ENCODE measurements at regions not wholly inside any gene's neighbourhood (a gene's known extent, or its start where the extent isn't known, plus 50 kb on each side); places are given as distances from the start of the nearest gene placed in this dataset.

GRCh38 chr1:189405419-189405818, 1072.2 kb downstream of the BRINP3 start:
- no peaks in the 10 kb centered on the region for H3K27me3 ChIP-seq (ENCODE audit: control insufficient read depth, insufficient read depth, low read length, poor library complexity, severe bottlenecking)
- H3K9me3 ChIP-seq (ENCODE audit: control insufficient read depth, low read length) = no peaks in the 10 kb centered on the region
- WGBS, 2 experiments = 54 to 59% methylated on average over 1 of the region's 1 CpG

GRCh38 chr1:189409774-189410173, 1067.9 kb downstream of the BRINP3 start:
- H3K27ac ChIP-seq (ENCODE audit: insufficient read depth, low read depth, low read length, poor library complexity, severe bottlenecking) = no peak overlapping the region
- H3K4me1 ChIP-seq (ENCODE audit: control insufficient read depth, insufficient read depth, low read length) = no peaks in the 10 kb centered on the region
- 90% methylated on average over 2 to 3 of the region's 3 CpGs for WGBS, 2 experiments
- H3K36me3 ChIP-seq (ENCODE audit: control insufficient read depth, insufficient read depth, low read length) = no peaks in the 10 kb centered on the region
- no peak overlapping the region for H3K4me3 ChIP-seq (ENCODE audit: insufficient read depth, low read depth, low read length)
- H3K27me3 ChIP-seq (ENCODE audit: control insufficient read depth, insufficient read depth, low read length, poor library complexity, severe bottlenecking) = no peaks in the 10 kb centered on the region
- H3K9me3 ChIP-seq (ENCODE audit: control insufficient read depth, low read length) = no peaks in the 10 kb centered on the region

More at GRCh38 chr1:189405419-189405818, 1072.2 kb downstream of the BRINP3 start:
- no peak overlapping the region for H3K4me3 ChIP-seq (ENCODE audit: insufficient read depth, low read depth, low read length)
- H3K27ac ChIP-seq (ENCODE audit: insufficient read depth, low read depth, low read length, poor library complexity, severe bottlenecking) = no peak overlapping the region
- no peaks in the 10 kb centered on the region for H3K4me1 ChIP-seq (ENCODE audit: control insufficient read depth, insufficient read depth, low read length)
- no peaks in the 10 kb centered on the region for H3K36me3 ChIP-seq (ENCODE audit: control insufficient read depth, insufficient read depth, low read length)

- Histone ChIP-seq H3K9me3 (ENCODE audit: control insufficient read depth, low read length) (no peaks in the 10 kb centered on the region), H3K36me3 (ENCODE audit: control insufficient read depth, insufficient read depth, low read length) (no peaks in the 10 kb centered on the region), H3K4me1 (ENCODE audit: control insufficient read depth, insufficient read depth, low read length) (no peaks in the 10 kb centered on the region), H3K4me3 (ENCODE audit: insufficient read depth, low read depth, low read length) (no peak overlapping the region), H3K27ac (ENCODE audit: insufficient read depth, low read depth, low read length, poor library complexity, severe bottlenecking) (no peak overlapping the region), H3K27me3 (ENCODE audit: control insufficient read depth, insufficient read depth, low read length, poor library complexity, severe bottlenecking) (no peaks in the 10 kb centered on the region)
- WGBS, 2 experiments = 87 to 92% methylated on average over 2 of the region's 2 CpGs
Measured at GRCh38 chr1:189424746-189425331, 1052.8 kb downstream of the BRINP3 start.

GRCh38 chr1:189429610-189430009, 1048.1 kb downstream of the BRINP3 start:
- H3K27me3 ChIP-seq (ENCODE audit: control insufficient read depth, insufficient read depth, low read length, poor library complexity, severe bottlenecking) = no peaks in the 10 kb centered on the region
- no peaks in the 10 kb centered on the region for H3K36me3 ChIP-seq (ENCODE audit: control insufficient read depth, insufficient read depth, low read length)
- no peak overlapping the region for H3K27ac ChIP-seq (ENCODE audit: insufficient read depth, low read depth, low read length, poor library complexity, severe bottlenecking)
- H3K9me3 ChIP-seq (ENCODE audit: control insufficient read depth, low read length) = no peaks in the 10 kb centered on the region
- WGBS, 2 experiments = 68 to 72% methylated on average over 4 of the region's 4 CpGs
- H3K4me1 ChIP-seq (ENCODE audit: control insufficient read depth, insufficient read depth, low read length) = no peaks in the 10 kb centered on the region
- H3K4me3 ChIP-seq (ENCODE audit: insufficient read depth, low read depth, low read length) = no peak overlapping the region

DNA sequence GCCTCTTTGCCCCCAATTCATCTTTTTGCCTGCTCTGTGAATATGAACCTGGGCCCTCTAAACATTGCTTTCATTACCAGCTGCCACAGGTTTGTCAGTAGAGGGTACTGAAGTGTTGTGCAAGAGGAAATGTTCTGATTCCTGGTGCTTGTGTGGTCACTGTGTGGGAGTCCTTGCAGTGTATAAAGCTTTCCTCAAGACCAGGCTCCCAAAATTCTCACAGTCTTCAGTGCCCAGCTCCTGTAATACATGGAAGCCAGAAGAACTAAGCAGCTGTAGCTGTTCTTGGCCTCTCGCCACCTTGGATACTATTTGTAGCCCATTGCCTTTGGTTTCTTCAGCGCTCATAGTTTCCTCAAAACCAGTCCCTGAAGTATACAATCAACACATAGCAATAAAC, 1046.2 kb downstream of the BRINP3 start:
- WGBS, 2 experiments = 91 to 93% methylated on average over 2 of the region's 2 CpGs
- H3K9me3 ChIP-seq (ENCODE audit: control insufficient read depth, low read length) = no peaks in the 10 kb centered on the region
- no peak overlapping the region for H3K4me3 ChIP-seq (ENCODE audit: insufficient read depth, low read depth, low read length)
- no peaks in the 10 kb centered on the region for H3K4me1 ChIP-seq (ENCODE audit: control insufficient read depth, insufficient read depth, low read length)
- H3K36me3 ChIP-seq (ENCODE audit: control insufficient read depth, insufficient read depth, low read length) = no peaks in the 10 kb centered on the region
- no peak overlapping the region for H3K27ac ChIP-seq (ENCODE audit: insufficient read depth, low read depth, low read length, poor library complexity, severe bottlenecking)
- no peaks in the 10 kb centered on the region for H3K27me3 ChIP-seq (ENCODE audit: control insufficient read depth, insufficient read depth, low read length, poor library complexity, severe bottlenecking)

DNA sequence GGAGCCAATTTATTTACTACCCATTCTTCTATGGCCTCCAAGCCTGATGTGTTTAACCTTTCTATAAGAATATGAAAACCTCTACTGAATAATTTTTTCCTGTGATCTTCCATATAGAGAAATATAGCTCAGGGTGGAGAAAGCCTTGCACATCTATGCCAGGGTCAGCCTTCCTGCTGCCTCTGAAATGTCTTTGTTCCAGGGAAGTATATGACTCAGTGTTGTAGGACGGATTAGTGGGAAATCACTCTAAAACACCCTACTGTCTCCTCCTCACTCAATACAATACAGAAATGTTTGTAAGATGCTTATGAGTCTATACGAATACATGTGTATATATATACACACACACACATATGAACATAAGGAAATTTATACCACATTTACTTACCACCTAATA, 1044.9 kb downstream of the BRINP3 start:
- Histone ChIP-seq H3K9me3 (ENCODE audit: control insufficient read depth, low read length) (no peaks in the 10 kb centered on the region), H3K4me3 (ENCODE audit: insufficient read depth, low read depth, low read length) (no peak overlapping the region), H3K36me3 (ENCODE audit: control insufficient read depth, insufficient read depth, low read length) (no peaks in the 10 kb centered on the region), H3K27ac (ENCODE audit: insufficient read depth, low read depth, low read length, poor library complexity, severe bottlenecking) (no peak overlapping the region), H3K4me1 (ENCODE audit: control insufficient read depth, insufficient read depth, low read length) (no peaks in the 10 kb centered on the region), H3K27me3 (ENCODE audit: control insufficient read depth, insufficient read depth, low read length, poor library complexity, severe bottlenecking) (no peaks in the 10 kb centered on the region)
- 100% methylated on average over 1 of the region's 2 CpGs; no CpG with 5 or more reads in 1 of the 2 experiments for WGBS, 2 experiments

DNA sequence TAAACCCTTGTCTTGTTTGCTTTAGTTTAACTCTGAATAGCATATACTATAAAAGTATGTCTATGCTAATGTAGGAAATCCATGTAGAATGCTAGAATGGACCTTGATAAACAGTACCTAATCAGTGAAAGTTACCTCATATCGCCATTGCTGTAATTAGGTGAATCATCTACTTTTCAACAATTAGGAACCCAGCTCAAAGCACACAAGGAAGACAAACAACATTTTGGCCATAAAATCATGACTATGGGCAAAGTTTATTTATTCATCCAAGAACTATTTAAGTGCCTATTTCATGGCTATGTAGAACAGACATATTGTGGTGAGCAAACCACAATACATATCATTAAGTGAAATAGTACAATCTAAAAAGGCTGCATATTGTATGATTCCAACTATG, 1043.2 kb downstream of the BRINP3 start:
- Histone ChIP-seq H3K27ac (ENCODE audit: insufficient read depth, low read depth, low read length, poor library complexity, severe bottlenecking) (no peak overlapping the region), H3K4me3 (ENCODE audit: insufficient read depth, low read depth, low read length) (no peak overlapping the region)
- WGBS, 2 experiments = 100% methylated on average over 1 of the region's 1 CpG

DNA sequence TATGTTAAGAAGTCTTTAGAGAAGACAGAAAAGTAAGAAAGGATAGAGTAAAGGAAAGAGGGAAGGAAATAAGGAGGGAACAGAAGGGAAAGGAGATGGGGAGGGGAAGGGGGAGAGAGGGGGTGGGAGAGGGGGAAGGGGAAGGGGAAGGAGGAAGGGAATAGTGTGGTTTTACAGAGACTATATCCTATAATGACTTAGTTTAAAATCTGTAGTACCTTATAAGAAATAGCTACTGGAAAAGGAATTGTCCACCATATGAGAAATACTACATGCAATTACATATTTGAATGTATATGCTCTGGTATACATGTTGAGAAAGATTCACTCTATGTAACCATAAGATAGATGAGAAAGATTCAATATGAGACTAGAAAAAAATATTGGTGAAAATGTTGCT, 1042.3 kb downstream of the BRINP3 start:
- Histone ChIP-seq H3K9me3 (ENCODE audit: control insufficient read depth, low read length) (no peaks in the 10 kb centered on the region), H3K36me3 (ENCODE audit: control insufficient read depth, insufficient read depth, low read length) (no peaks in the 10 kb centered on the region), H3K27ac (ENCODE audit: insufficient read depth, low read depth, low read length, poor library complexity, severe bottlenecking) (no peak overlapping the region), H3K4me1 (ENCODE audit: control insufficient read depth, insufficient read depth, low read length) (no peaks in the 10 kb centered on the region), H3K4me3 (ENCODE audit: insufficient read depth, low read depth, low read length) (no peak overlapping the region), H3K27me3 (ENCODE audit: control insufficient read depth, insufficient read depth, low read length, poor library complexity, severe bottlenecking) (no peaks in the 10 kb centered on the region)

More for the DNA sequence above, 1043.2 kb downstream of the BRINP3 start:
- H3K36me3 ChIP-seq (ENCODE audit: control insufficient read depth, insufficient read depth, low read length) = no peaks in the 10 kb centered on the region
- H3K27me3 ChIP-seq (ENCODE audit: control insufficient read depth, insufficient read depth, low read length, poor library complexity, severe bottlenecking) = no peaks in the 10 kb centered on the region
- no peaks in the 10 kb centered on the region for H3K9me3 ChIP-seq (ENCODE audit: control insufficient read depth, low read length)
- H3K4me1 ChIP-seq (ENCODE audit: control insufficient read depth, insufficient read depth, low read length) = no peaks in the 10 kb centered on the region

DNA sequence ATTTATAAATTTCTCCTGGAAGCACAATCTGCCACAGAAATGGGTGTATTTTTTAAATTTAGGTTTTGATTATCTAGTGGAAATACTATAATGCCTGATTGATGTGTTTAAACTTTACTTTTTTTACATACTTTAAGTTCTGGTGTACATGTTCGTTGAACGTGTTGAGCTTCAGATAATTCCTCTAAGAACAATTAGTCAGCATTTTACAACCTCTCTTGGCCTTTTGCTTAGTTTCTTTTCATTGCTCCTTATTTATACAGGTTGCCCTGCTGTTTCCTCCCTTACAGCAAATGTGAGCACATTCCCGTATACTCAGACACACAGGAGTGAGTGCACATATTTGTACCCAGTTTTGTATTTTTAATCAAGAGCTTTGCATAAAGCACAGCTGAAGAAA, 1038.9 kb downstream of the BRINP3 start:
- Histone ChIP-seq H3K4me1 (ENCODE audit: control insufficient read depth, insufficient read depth, low read length) (no peaks in the 10 kb centered on the region), H3K4me3 (ENCODE audit: insufficient read depth, low read depth, low read length) (no peak overlapping the region), H3K9me3 (ENCODE audit: control insufficient read depth, low read length) (no peaks in the 10 kb centered on the region), H3K27me3 (ENCODE audit: control insufficient read depth, insufficient read depth, low read length, poor library complexity, severe bottlenecking) (no peaks in the 10 kb centered on the region), H3K27ac (ENCODE audit: insufficient read depth, low read depth, low read length, poor library complexity, severe bottlenecking) (no peak overlapping the region), H3K36me3 (ENCODE audit: control insufficient read depth, insufficient read depth, low read length) (no peaks in the 10 kb centered on the region)
- WGBS, 2 experiments = 96 to 97% methylated on average over 3 of the region's 3 CpGs

DNA sequence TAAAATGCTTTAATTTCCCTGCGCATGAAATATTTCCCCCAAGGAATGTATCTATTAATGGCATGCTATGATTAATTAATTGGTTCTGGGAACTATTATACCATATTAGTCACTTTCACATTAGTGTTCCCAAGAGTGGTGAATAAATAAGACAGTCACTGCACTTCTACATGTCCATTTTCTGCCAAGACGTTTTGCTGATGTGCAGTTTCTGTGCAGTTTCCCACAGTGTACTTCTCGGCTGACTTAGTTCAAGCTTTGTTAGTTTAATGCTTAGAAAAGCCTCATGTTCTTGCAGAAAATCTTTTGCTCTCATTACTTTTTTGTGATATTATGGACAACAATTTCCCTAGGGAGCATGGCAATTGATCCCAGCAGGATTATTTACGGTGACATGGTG, 1014.5 kb downstream of the BRINP3 start:
- no peaks in the 10 kb centered on the region for H3K36me3 ChIP-seq (ENCODE audit: control insufficient read depth, insufficient read depth, low read length)
- no peaks in the 10 kb centered on the region for H3K9me3 ChIP-seq (ENCODE audit: control insufficient read depth, low read length)
- no peak overlapping the region for H3K27ac ChIP-seq (ENCODE audit: insufficient read depth, low read depth, low read length, poor library complexity, severe bottlenecking)
- H3K4me1 ChIP-seq (ENCODE audit: control insufficient read depth, insufficient read depth, low read length) = no peaks in the 10 kb centered on the region
- no peaks in the 10 kb centered on the region for H3K27me3 ChIP-seq (ENCODE audit: control insufficient read depth, insufficient read depth, low read length, poor library complexity, severe bottlenecking)
- H3K4me3 ChIP-seq (ENCODE audit: insufficient read depth, low read depth, low read length) = no peak overlapping the region
- 82 to 91% methylated on average over 3 of the region's 4 CpGs for WGBS, 2 experiments

DNA sequence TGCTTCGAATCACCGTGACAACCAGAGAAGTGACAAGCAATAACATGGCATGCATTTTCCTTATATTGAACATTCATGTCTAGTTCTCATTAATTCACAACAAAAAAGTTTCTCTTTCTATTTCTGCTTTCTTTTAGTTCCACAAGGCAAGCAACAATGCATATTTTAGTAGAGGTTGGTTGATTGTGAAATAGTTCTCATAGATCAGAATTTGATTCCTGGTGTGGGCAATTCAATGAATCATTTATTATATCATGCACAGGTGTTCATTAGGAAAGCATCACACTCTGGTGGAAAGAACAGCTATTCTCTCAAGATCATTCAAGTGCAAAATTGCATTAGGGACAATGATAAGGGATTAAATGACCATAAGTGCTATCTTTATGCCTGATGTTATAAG, 980.9 kb downstream of the BRINP3 start:
- H3K4me1 ChIP-seq (ENCODE audit: control insufficient read depth, insufficient read depth, low read length) = no peaks in the 10 kb centered on the region
- WGBS, 2 experiments = 91 to 96% methylated on average over 2 of the region's 2 CpGs
- H3K36me3 ChIP-seq (ENCODE audit: control insufficient read depth, insufficient read depth, low read length) = no peaks in the 10 kb centered on the region

More for the DNA sequence above, 980.9 kb downstream of the BRINP3 start:
- Histone ChIP-seq H3K27me3 (ENCODE audit: control insufficient read depth, insufficient read depth, low read length, poor library complexity, severe bottlenecking) (no peaks in the 10 kb centered on the region), H3K27ac (ENCODE audit: insufficient read depth, low read depth, low read length, poor library complexity, severe bottlenecking) (no peak overlapping the region), H3K4me3 (ENCODE audit: insufficient read depth, low read depth, low read length) (no peak overlapping the region), H3K9me3 (ENCODE audit: control insufficient read depth, low read length) (no peaks in the 10 kb centered on the region)
